ENCODE measurements at regions not wholly inside any gene's neighbourhood (a gene's known extent, or its start where the extent isn't known, plus 50 kb on each side); places are given as distances from the start of the nearest gene placed in this dataset.

DNA sequence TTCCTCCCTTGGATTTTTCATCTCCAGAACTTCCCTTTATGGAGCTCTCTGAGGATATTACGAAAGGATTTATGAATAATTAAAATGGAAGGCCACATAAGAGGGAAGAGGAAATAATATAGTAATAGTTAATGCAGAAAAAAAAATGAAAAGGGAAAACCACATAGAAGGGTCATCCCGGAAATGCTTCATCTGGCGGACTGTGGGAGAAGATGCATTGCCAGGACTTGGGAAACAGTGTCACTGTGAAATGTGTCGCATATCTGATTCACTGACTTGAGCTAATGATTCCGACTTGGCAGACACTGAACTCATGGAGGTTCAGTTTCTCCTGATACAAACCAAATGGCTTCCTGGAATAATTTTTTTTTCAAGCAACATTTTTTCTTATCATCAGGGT is 129.9 kb upstream of the RMP24 start:
- TF ChIP-seq POLR2A (IDR thresholded peaks at IDR 0.05; ENCODE audit: control extremely low read depth in 1 of 2, low read depth in 2 of 2, low read length in 2 of 2) (no peak), RAD21 (IDR thresholded peaks at IDR 0.05 in 1 of 2, conservative IDR thresholded peaks at IDR 0.05 in 1 of 2; ENCODE audit: low read depth in 2 of 2, low read length in 2 of 2) (no peak), CTCF (IDR thresholded peaks at IDR 0.05; ENCODE audit: control extremely low read depth in 1 of 3, insufficient read depth in 1 of 3, low read depth in 1 of 3, low read length in 3 of 3) (no peak), SIN3A (conservative IDR thresholded peaks at IDR 0.05 in 1 of 2, IDR thresholded peaks at IDR 0.05 in 1 of 2; ENCODE audit: low read depth in 1 of 2, low read length in 2 of 2) (no peak), NANOG (IDR thresholded peaks at IDR 0.05; ENCODE audit: insufficient read depth, low read depth, low read length, poor library complexity, severe bottlenecking) (no peak), SAP30 (IDR thresholded peaks at IDR 0.05; ENCODE audit: insufficient read depth, insufficient replicate concordance, low read length) (no peak), RBBP5 (IDR thresholded peaks at IDR 0.05; ENCODE audit: borderline replicate concordance, low read depth, low read length) (no peak), SP1 (IDR thresholded peaks at IDR 0.05; ENCODE audit: low read depth, low read length) (no peak)
